ENCODE measurements at regions not wholly inside any gene's neighbourhood (a gene's known extent, or its start where the extent isn't known, plus 50 kb on each side); places are given as distances from the start of the nearest gene placed in this dataset.

DNA sequence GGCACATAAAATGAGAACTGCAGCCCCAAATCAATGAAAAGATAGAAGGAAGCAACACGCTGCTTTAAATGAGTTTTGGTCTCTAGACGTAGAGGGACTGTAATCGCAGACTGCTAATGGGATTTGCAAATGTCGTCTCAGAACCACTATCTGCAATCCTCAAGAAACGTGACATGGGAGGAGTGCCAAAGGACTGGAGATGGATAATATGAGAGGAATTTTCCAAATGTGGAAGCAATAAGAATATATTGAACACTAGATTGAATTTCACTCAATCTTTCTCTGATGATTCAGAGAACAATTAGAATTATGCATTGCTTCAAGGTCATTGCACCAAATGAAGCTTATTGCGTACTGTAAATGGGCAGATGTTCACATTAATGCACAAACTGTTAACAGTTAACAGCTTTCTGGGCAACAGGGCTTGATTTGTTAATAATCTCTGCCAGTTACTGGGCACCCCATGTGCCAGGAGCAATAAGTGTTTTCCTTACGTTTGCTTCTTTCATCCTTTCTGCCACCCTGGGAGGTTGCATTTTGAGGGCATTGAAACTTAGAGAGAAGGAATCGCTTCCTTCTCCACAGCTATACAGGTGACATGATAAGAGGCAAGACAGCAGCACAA lies 62.8 kb upstream of the WASF3 start:
- H3K9me3 ChIP-seq (ENCODE audit: insufficient read depth, low read length): no peaks in the 10 kb centered on the region
- H3K36me3 ChIP-seq (ENCODE audit: insufficient read depth, insufficient read length, low read length): no peaks in the 10 kb centered on the region
- H3K9ac ChIP-seq (ENCODE audit: insufficient read length, low read depth): no peak overlapping the region
- H3K4me3 ChIP-seq (ENCODE audit: insufficient read length, low read depth): no peak overlapping the region
- H3K4me1 ChIP-seq (ENCODE audit: insufficient read depth, insufficient read length): no peaks in the 10 kb centered on the region
- TF ChIP-seq ZNF274 (IDR thresholded peaks at IDR 0.05; ENCODE audit: low read depth, low read length): no peak
- no peak for TF ChIP-seq YY1 (IDR thresholded peaks at IDR 0.05; ENCODE audit: insufficient read depth, insufficient read length)
- no peak for TF ChIP-seq SUZ12 (IDR thresholded peaks at IDR 0.05; ENCODE audit: extremely low read depth, insufficient read depth, insufficient read length)
- H3K27me3 ChIP-seq (ENCODE audit: insufficient read depth, insufficient read length): no peaks in the 10 kb centered on the region
- DNase-seq (ENCODE audit: low read depth, low spot score): no peak

DNA sequence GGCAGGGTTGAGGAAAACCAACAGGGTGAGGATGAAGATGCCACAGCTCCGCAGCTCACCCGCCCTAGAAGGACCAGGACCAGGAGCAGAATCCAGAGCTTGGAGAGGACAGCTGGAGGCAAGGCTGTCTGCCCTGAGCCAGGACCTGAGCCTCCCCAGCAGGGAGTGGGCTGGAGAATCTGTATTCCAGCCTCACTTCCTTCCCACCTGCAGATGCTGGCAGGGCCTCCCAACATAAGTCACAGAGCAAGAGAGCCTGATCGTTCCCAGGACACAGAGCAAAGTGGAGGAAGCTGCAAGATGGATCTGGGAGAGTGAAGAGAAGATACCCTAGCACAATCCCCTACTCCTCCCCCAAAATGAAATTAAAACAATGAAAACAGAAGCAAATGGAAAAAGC lies 61.7 kb upstream of the WASF3 start:
- H3K9ac ChIP-seq (ENCODE audit: insufficient read length, low read depth): no peak overlapping the region
- DNase-seq (ENCODE audit: low read depth, low spot score): no peak
- H3K4me1 ChIP-seq (ENCODE audit: insufficient read depth, insufficient read length): no peaks in the 10 kb centered on the region
- TF ChIP-seq ZNF274 (IDR thresholded peaks at IDR 0.05; ENCODE audit: low read depth, low read length) (no peak), SUZ12 (IDR thresholded peaks at IDR 0.05; ENCODE audit: extremely low read depth, insufficient read depth, insufficient read length) (no peak), YY1 (IDR thresholded peaks at IDR 0.05; ENCODE audit: insufficient read depth, insufficient read length) (no peak)
- H3K9me3 ChIP-seq (ENCODE audit: insufficient read depth, low read length): no peaks in the 10 kb centered on the region
- no peak overlapping the region for H3K4me3 ChIP-seq (ENCODE audit: insufficient read length, low read depth)
- H3K27me3 ChIP-seq (ENCODE audit: insufficient read depth, insufficient read length): no peaks in the 10 kb centered on the region
- no peaks in the 10 kb centered on the region for H3K36me3 ChIP-seq (ENCODE audit: insufficient read depth, insufficient read length, low read length)

DNA sequence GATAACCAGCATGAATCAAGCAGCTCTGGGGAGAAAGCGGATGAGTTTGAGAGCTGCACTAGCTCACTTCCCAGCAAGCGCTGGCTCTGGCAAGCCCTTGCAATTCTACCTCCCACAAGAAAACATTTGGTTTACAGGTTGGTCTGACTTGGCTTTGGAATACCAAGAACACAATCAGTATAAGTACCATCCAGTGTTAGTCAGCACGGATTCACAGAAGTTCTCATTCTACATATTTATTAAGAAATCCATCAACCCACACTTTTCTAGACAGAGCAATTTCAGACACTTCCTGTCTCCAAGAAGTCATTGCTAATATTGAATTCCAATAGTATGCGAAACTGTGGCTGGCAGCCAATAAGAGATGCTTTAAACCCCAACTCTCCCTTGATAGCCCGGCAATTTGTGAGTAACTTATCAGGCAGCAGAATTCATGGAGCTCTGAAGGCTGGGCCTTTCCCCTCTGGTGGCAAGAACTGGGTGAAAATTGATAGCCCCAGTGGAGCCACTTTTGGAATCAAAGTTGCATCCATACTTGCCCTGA lies 59.4 kb upstream of the WASF3 start:
- DNase-seq (ENCODE audit: low read depth, low spot score): no peak
- Histone ChIP-seq H3K4me1 (ENCODE audit: insufficient read depth, insufficient read length) (no peaks in the 10 kb centered on the region), H3K4me3 (ENCODE audit: insufficient read length, low read depth) (no peak overlapping the region), H3K9me3 (ENCODE audit: insufficient read depth, low read length) (no peaks in the 10 kb centered on the region), H3K36me3 (ENCODE audit: insufficient read depth, insufficient read length, low read length) (no peaks in the 10 kb centered on the region), H3K27me3 (ENCODE audit: insufficient read depth, insufficient read length) (no peaks in the 10 kb centered on the region), H3K9ac (ENCODE audit: insufficient read length, low read depth) (no peak overlapping the region)
- TF ChIP-seq ZNF274 (IDR thresholded peaks at IDR 0.05; ENCODE audit: low read depth, low read length) (no peak), YY1 (IDR thresholded peaks at IDR 0.05; ENCODE audit: insufficient read depth, insufficient read length) (no peak), SUZ12 (IDR thresholded peaks at IDR 0.05; ENCODE audit: extremely low read depth, insufficient read depth, insufficient read length) (no peak)

DNA sequence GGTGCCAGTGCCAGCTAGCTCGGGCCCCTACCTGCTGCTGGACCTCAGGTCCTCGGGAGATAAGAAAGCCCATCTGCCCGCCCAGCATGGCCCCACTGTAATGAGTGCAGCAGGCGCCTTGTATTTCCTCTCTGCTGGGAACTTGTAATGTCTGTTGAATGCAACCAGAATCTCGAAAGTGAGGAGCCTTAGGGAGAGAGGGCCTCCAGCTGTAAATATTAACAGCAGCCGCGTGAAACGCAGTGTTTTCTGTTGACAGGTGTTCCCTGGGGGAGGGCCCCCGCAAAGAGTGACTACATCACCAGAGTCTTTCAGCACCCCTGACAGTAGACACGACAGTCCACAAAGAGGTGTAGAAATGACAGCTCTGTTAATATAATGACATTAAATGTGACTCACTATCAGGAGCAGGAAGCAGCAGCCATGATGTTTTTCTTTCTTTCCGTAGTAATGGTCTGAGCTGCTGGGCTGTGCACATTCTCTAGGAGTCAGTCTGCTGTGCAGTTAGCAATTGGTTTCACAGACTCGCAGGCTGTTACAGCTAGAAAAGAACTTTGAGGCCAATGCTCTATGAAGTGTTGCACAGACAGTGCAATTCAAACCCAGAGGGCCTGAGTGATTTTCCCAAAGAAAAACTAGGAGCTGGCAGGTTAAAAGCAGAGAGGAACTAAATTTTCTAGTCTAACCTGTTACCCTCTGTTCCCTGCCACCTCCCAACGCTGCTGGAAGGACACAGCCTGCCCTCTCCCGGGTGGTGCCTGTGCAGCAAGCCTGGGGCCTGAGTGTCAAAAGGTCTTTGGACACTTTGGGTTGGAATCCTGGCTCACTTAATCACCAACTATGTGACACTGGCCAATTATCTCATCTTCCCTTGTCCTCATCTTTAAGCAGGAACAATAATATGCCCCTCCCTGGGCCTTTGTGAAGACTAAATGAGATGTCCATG lies 58.6 kb upstream of the WASF3 start:
- H3K36me3 ChIP-seq (ENCODE audit: insufficient read depth, insufficient read length, low read length): no peaks in the 10 kb centered on the region
- TF ChIP-seq SUZ12 (IDR thresholded peaks at IDR 0.05; ENCODE audit: extremely low read depth, insufficient read depth, insufficient read length) (no peak), ZNF274 (IDR thresholded peaks at IDR 0.05; ENCODE audit: low read depth, low read length) (no peak), YY1 (IDR thresholded peaks at IDR 0.05; ENCODE audit: insufficient read depth, insufficient read length) (no peak)
- no peak for DNase-seq (ENCODE audit: low read depth, low spot score)
- H3K9me3 ChIP-seq (ENCODE audit: insufficient read depth, low read length): no peaks in the 10 kb centered on the region
- H3K4me3 ChIP-seq (ENCODE audit: insufficient read length, low read depth): no peak overlapping the region
- H3K9ac ChIP-seq (ENCODE audit: insufficient read length, low read depth): no peak overlapping the region
- no peaks in the 10 kb centered on the region for H3K4me1 ChIP-seq (ENCODE audit: insufficient read depth, insufficient read length)
- H3K27me3 ChIP-seq (ENCODE audit: insufficient read depth, insufficient read length): no peaks in the 10 kb centered on the region

DNA sequence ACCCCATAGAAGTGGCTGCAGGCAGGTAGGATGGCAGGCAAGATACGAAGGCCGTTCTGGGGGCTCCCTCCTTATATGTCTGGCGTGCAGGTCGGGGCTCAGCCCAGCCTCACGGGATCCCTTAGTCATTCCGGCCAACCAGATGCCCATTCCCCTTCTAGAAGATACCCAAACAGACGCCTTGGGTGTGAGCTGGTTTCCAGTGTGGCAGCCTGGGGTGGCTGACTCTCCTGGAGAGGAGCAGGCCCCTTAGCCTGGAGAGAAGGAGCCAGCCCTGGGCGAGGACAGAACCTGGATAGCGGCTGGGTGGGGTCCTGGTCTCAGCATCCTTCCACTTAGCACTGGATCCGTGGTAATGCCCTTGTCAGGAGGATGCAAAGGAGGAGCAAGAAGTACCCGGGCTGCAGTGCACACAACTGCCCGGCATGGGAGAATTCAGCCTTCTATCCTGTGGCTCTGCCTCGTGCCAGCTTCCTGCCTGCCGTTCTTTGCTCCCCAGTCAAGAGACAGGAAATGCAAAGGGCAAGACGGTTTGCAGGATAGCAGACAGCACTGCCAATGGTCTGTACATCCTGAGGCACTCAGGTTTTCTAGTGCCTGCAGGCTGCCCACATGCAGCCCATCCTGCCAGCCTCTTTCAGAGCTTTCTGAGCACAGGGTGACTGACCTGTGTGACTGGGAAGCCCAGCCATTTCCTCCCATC lies 56.7 kb upstream of the WASF3 start:
- TF ChIP-seq ZNF274 (IDR thresholded peaks at IDR 0.05; ENCODE audit: low read depth, low read length) (no peak), YY1 (IDR thresholded peaks at IDR 0.05; ENCODE audit: insufficient read depth, insufficient read length) (no peak), SUZ12 (IDR thresholded peaks at IDR 0.05; ENCODE audit: extremely low read depth, insufficient read depth, insufficient read length) (no peak)
- DNase-seq (ENCODE audit: low read depth, low spot score): no peak
- H3K9me3 ChIP-seq (ENCODE audit: insufficient read depth, low read length): no peaks in the 10 kb centered on the region
- H3K9ac ChIP-seq (ENCODE audit: insufficient read length, low read depth): no peak overlapping the region
- no peaks in the 10 kb centered on the region for H3K27me3 ChIP-seq (ENCODE audit: insufficient read depth, insufficient read length)
- H3K4me3 ChIP-seq (ENCODE audit: insufficient read length, low read depth): no peak overlapping the region
- no peaks in the 10 kb centered on the region for H3K4me1 ChIP-seq (ENCODE audit: insufficient read depth, insufficient read length)
- H3K36me3 ChIP-seq (ENCODE audit: insufficient read depth, insufficient read length, low read length): no peaks in the 10 kb centered on the region

DNA sequence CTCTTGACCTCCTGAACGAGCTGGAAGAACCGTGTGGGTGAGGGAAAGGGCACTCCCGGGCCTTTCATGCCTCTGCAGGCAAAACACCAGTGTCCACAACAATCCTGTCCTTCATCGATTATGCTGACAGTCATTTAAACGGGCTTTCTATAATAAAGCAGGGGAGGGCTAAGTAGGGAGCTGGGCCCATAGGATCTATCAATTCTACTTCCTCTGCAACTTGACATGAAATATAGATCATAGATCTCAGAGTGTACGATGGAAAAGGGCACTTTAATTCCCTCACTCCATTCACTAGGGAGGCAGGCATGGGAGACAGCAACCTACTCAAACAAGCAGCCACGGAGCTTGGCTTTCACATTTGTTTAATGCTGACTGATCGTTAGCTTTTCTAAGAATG lies 55.8 kb upstream of the WASF3 start:
- no peak for TF ChIP-seq SUZ12 (IDR thresholded peaks at IDR 0.05; ENCODE audit: extremely low read depth, insufficient read depth, insufficient read length)
- TF ChIP-seq YY1 (IDR thresholded peaks at IDR 0.05; ENCODE audit: insufficient read depth, insufficient read length): no peak
- TF ChIP-seq ZNF274 (IDR thresholded peaks at IDR 0.05; ENCODE audit: low read depth, low read length): no peak
- H3K4me3 ChIP-seq (ENCODE audit: insufficient read length, low read depth): no peak overlapping the region
- H3K9ac ChIP-seq (ENCODE audit: insufficient read length, low read depth): no peak overlapping the region
- H3K9me3 ChIP-seq (ENCODE audit: insufficient read depth, low read length): no peaks in the 10 kb centered on the region
- H3K4me1 ChIP-seq (ENCODE audit: insufficient read depth, insufficient read length): no peaks in the 10 kb centered on the region
- no peak for DNase-seq (ENCODE audit: low read depth, low spot score)
- no peaks in the 10 kb centered on the region for H3K36me3 ChIP-seq (ENCODE audit: insufficient read depth, insufficient read length, low read length)
- no peaks in the 10 kb centered on the region for H3K27me3 ChIP-seq (ENCODE audit: insufficient read depth, insufficient read length)
